ENCODE measurements at regions not wholly inside any gene's neighbourhood (a gene's known extent, or its start where the extent isn't known, plus 50 kb on each side); places are given as distances from the start of the nearest gene placed in this dataset.

- TF ChIP-seq EZH2phosphoT487 (IDR thresholded peaks at IDR 0.05; ENCODE audit: low read length) (no peak), EZH2 (optimal IDR thresholded peaks at IDR 0.05; ENCODE audit: low read depth, low read length) (no peak)
- TF ChIP-seq, protein P1, sequence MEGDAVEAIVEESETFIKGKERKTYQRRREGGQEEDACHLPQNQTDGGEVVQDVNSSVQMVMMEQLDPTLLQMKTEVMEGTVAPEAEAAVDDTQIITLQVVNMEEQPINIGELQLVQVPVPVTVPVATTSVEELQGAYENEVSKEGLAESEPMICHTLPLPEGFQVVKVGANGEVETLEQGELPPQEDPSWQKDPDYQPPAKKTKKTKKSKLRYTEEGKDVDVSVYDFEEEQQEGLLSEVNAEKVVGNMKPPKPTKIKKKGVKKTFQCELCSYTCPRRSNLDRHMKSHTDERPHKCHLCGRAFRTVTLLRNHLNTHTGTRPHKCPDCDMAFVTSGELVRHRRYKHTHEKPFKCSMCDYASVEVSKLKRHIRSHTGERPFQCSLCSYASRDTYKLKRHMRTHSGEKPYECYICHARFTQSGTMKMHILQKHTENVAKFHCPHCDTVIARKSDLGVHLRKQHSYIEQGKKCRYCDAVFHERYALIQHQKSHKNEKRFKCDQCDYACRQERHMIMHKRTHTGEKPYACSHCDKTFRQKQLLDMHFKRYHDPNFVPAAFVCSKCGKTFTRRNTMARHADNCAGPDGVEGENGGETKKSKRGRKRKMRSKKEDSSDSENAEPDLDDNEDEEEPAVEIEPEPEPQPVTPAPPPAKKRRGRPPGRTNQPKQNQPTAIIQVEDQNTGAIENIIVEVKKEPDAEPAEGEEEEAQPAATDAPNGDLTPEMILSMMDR (IDR thresholded peaks at IDR 0.05; ENCODE audit: low read length): no peak
Observed at GRCh38 chr6:22106451-22106850, 190.4 kb downstream of the PRL start.

Measured in MM.1S (cell line).